Osteocyte (in vitro differentiated cells): ENCODE measurements at regions not wholly inside any gene's neighbourhood (a gene's known extent, or its start where the extent isn't known, plus 50 kb on each side); places are given as distances from the start of the nearest gene placed in this dataset.
"Not testable (repeated sequence)": the region's sequence is repeated elsewhere in the genome, so short reads cannot be mapped to it uniquely, and the experiment has no call there.

Experiments used
- DNase-seq: peaks from one replicate; pipeline ENCODE4 v3.0.0; 2021; ENCODE audit warnings: mixed read lengths; ENCODE audit not compliant: unreplicated experiment; ENCODE audit errors: extremely low spot score
- H3K27ac Mint-ChIP-seq: one replicate; pipeline ENCODE4 v1.8.0; 2021; ENCODE audit warnings: mild to moderate bottlenecking, mixed read lengths; ENCODE audit not compliant: unreplicated experiment
- H3K27me3 Mint-ChIP-seq: one replicate; pipeline ENCODE4 v1.8.0; 2021; ENCODE audit warnings: mixed read lengths; ENCODE audit not compliant: unreplicated experiment
- H3K36me3 Mint-ChIP-seq: one replicate; pipeline ENCODE4 v1.8.0; 2021; ENCODE audit warnings: mixed read lengths; ENCODE audit not compliant: unreplicated experiment
- H3K4me1 Mint-ChIP-seq: one replicate; pipeline ENCODE4 v1.8.0; 2021; ENCODE audit warnings: mixed read lengths; ENCODE audit not compliant: unreplicated experiment
- H3K4me3 Mint-ChIP-seq: one replicate; pipeline ENCODE4 v1.8.0; 2021; ENCODE audit warnings: mild to moderate bottlenecking, moderate library complexity, mixed read lengths; ENCODE audit not compliant: unreplicated experiment
- H3K9me3 Mint-ChIP-seq: one replicate; pipeline ENCODE4 v1.8.0; 2021; ENCODE audit warnings: mixed read lengths; ENCODE audit not compliant: unreplicated experiment
- CTCF ChIP-seq: fragments of 200-600 bp; sonication (generic); IDR thresholded peaks from 2 replicates; pipeline ENCODE4 v1.5.0; 2021; ENCODE audit warnings: antibody characterized with exemption, mild to moderate bottlenecking, moderate library complexity

GRCh38 chr7:125279961-125280360 is 350.3 kb upstream of the POT1 start:
- no peak for DNase-seq
- Mint-ChIP-seq H3K27me3 (no peaks in the 10 kb centered on the region), H3K36me3 (no peaks in the 10 kb centered on the region), H3K27ac (no peak overlapping the region), H3K9me3 (no peaks in the 10 kb centered on the region), H3K4me1 (no peaks in the 10 kb centered on the region), H3K4me3 (no peak overlapping the region)
- TF ChIP-seq CTCF: no peak

GRCh38 chr7:125278318-125278717 is 348.7 kb upstream of the POT1 start:
- DNase-seq: no peak
- Mint-ChIP-seq H3K27me3 (no peaks in the 10 kb centered on the region), H3K4me1 (no peaks in the 10 kb centered on the region), H3K4me3 (no peak overlapping the region), H3K27ac (no peak overlapping the region), H3K9me3 (no peaks in the 10 kb centered on the region), H3K36me3 (no peaks in the 10 kb centered on the region)
- TF ChIP-seq CTCF: no peak

- not testable (repeated sequence) for H3K36me3 Mint-ChIP-seq, H3K27me3 Mint-ChIP-seq, H3K4me1 Mint-ChIP-seq, H3K4me3 Mint-ChIP-seq, DNase-seq, H3K27ac Mint-ChIP-seq, H3K9me3 Mint-ChIP-seq
Measured at GRCh38 chr7:125274742-125275141, 345.1 kb upstream of the POT1 start.

GRCh38 chr7:125264174-125264856 is 334.7 kb upstream of the POT1 start:
- not testable (repeated sequence) for H3K9me3 Mint-ChIP-seq, H3K36me3 Mint-ChIP-seq, H3K4me3 Mint-ChIP-seq, H3K27ac Mint-ChIP-seq, H3K4me1 Mint-ChIP-seq, H3K27me3 Mint-ChIP-seq, DNase-seq

- not testable (repeated sequence) for H3K27me3 Mint-ChIP-seq, H3K9me3 Mint-ChIP-seq, H3K36me3 Mint-ChIP-seq, H3K4me3 Mint-ChIP-seq, H3K27ac Mint-ChIP-seq, DNase-seq
- H3K4me1 Mint-ChIP-seq: peaks cover 20% of the 10 kb centered on the region
Measured at GRCh38 chr7:125258876-125259417, 329.3 kb upstream of the POT1 start.

- no peak overlapping the region for H3K4me3 Mint-ChIP-seq
- TF ChIP-seq CTCF: no peak
- peak overlapping the region; percentile 21 for H3K27ac Mint-ChIP-seq
- H3K36me3 Mint-ChIP-seq: no peaks in the 10 kb centered on the region
- no peaks in the 10 kb centered on the region for H3K27me3 Mint-ChIP-seq
- peaks cover 23% of the 10 kb centered on the region for H3K4me1 Mint-ChIP-seq
- H3K9me3 Mint-ChIP-seq: no peaks in the 10 kb centered on the region
- no peak for DNase-seq
Measured at GRCh38 chr7:125257617-125258016, 328.0 kb upstream of the POT1 start.
